ENCODE measurements at regions not wholly inside any gene's neighbourhood (a gene's known extent, or its start where the extent isn't known, plus 50 kb on each side); places are given as distances from the start of the nearest gene placed in this dataset.

DNA sequence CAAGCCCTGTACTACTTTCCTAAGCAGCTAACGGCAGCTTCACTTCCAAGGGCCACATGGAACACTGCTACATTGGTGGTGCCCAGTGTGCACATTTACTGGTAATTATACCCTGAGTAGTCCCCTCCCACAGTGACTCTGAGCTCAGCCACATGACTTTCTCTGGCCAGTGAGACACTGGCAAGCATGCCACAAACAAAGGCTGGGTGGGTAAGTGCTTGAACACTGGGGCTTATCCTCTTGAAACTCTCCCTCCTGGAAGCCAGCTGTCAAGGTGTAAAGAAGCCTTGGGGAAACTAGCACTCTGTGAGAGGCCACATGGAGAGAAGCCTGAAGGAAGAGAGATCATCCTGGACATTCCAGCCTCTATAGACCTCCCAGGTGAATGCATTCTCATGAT lies 54.4 kb upstream of the DRD2 start:
- no peak for DNase-seq

DNA sequence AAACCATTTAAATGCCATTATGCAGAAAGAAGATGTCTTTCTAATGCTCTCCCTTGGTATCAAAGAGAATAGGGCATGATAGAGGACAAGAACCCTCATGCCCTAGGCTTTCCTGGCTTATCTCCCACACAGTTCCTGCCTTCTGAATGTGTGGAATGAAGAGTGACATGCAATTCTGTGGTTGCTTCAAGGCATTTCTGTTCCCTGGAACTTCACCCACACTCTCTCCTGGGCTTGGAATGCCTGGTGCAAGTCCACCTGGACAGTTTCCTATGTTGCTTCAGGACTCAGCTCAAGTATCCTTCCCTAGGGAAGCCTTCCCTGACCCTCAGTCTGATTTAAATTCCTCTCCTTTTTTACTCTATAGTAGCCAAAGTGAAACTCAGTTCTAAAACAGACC lies 53.8 kb upstream of the DRD2 start:
- DNase-seq, result no peak

DNA sequence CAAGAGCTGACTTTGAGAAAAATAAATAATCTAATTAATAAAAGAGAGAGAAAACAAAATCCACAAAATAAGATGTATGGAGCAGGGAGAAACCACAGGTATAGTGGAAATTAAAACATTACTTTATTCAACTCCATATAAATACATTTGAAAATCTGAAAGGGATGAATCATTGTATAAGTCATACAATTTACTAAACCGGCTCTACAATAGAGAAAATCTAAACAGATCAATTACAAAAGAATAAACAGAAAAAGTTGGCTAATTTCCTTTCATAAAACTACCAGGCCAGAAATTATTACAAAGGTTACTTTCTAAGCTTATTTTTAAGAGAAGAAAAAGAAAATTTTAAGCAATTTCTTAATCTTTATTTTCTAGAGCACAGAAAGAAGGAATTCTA lies 51.3 kb upstream of the DRD2 start:
- no peak for DNase-seq
